Amniotic epithelial cell (primary cell): ENCODE measurements at regions not wholly inside any gene's neighbourhood (a gene's known extent, or its start where the extent isn't known, plus 50 kb on each side); places are given as distances from the start of the nearest gene placed in this dataset.
"Not testable (repeated sequence)": the region's sequence is repeated elsewhere in the genome, so short reads cannot be mapped to it uniquely, and the experiment has no call there.

Experiments
- DNase-seq: peaks from one replicate; pipeline ENCODE4 v3.0.0-alpha.2; 2010; ENCODE audit warnings: low read depth

DNA sequence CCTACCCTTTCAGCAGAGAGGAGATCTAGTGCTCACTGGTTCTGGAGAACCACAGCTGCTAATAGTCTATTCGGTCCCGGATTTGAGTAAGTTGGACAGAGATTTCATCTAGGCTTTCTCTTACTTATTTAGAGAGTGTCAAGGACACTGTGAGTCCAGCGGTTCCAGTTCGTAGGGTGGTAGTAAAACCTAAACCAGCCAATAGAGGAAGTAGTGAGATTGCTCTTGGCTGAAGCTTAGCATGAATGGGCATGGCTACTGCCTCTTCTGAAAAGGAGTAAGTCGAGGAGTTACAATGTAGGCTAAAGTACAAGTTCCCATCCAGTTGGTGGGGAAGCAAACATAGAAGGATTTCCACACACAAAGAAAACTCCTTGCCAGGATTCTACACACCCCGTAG is 109.6 kb upstream of the MOCS2 start:
- DNase-seq, result no peak

DNA sequence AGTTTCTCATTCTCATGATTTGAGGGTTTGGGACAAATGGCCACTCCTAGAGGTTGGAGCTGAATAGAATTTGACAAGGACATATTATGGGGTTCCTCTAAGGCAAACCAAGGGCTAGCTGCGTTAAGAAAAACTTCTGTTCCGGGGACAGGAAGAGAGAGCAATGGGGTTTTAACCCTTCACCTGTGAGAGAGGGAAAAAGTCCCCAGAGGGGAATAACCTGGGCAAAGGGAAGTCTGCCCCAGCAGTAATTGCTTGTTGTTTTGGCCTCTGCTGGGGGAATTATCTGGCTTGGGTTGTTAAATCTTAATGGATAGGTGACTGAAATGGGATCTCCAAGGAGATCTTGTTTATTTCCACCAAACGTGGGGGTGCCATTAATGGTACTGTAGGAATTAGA is 110.1 kb upstream of the MOCS2 start:
- no peak for DNase-seq

- DNase-seq, result no peak
These were observed 124.3 kb upstream of the MOCS2 start for GRCh38 chr5:53233645-53234405.

DNA sequence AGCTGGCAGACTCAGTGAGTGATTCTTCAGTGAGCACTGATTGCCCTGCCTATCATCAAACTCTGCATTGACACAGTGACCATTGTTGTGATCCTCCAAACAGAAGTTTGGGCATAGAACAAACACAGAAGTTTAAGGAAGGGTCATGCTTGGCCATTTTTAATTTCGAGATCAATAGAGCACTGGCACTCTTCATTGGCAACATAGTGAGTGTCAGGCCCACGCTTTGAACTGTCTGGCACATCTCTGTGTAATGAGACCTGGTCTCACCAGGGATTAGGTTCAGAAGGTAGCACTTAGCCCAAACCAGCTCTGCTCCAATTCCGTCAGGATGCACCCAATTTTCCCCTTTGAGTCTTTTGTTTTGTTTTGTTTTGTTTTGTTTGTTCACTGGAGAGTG is 127.1 kb upstream of the MOCS2 start:
- DNase-seq, result no peak

DNA sequence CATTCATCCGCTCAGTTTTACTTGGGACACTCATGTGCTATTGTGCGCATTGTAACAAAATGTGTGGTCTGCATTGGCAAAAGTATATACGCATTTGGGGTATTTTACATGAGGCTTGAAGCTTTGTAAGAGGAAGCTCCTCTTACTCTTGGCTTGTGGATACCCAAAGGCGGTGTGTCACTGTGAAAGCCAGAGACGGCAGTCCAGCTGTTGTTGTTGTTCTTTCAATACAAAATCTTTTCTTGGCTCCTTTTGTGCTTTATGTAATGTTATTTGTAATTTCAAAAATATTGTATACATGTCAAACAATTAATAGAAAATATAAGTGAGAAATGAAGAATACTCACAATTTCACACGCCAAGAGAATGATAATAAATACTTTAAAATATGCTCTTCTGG is 128.3 kb upstream of the MOCS2 start:
- DNase-seq, result no peak

GRCh38 chr5:53239301-53239990 is 129.9 kb upstream of the MOCS2 start:
- no peak for DNase-seq

DNA sequence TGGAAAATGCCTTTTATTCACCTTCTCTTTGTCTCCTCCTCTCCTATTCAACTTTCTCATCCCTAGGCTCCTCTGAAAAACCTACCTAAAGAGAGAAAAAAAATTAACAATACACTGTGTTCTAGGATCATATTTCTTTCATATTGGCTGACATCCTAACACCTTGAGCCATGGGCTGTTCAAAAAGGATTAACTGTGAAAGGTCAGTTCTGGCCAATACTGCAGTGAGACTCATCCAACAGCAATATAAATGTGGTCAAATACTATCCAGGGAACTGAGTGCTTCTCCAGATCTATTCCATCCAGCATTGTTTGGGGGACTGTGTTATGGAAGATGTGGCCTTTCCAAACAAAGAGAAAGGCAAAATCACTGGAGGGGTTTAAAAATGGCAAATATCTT is 131.1 kb upstream of the MOCS2 start:
- DNase-seq, result no peak

- DNase-seq, result no peak
These were observed 132.0 kb upstream of the MOCS2 start for GRCh38 chr5:53241572-53241971.

DNA sequence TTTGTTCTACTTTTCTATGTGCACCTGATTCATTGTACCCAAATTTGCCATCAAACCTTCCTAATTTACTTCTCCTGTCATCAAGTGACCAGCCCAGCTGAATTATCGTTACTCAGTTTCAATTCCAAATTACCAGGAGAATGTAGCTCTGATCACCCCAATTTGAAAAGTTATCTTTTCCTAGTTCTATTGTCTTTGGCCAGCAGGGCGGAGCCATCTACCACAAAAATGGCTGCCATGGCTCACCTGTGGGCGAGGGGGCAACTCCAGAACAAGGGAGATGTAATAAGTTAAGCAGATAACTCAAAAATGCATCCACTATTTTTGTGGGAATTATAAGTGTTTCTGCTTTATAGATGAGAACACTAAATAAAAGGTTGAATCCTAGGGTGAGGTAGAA is 133.8 kb upstream of the MOCS2 start:
- DNase-seq, result no peak

DNA sequence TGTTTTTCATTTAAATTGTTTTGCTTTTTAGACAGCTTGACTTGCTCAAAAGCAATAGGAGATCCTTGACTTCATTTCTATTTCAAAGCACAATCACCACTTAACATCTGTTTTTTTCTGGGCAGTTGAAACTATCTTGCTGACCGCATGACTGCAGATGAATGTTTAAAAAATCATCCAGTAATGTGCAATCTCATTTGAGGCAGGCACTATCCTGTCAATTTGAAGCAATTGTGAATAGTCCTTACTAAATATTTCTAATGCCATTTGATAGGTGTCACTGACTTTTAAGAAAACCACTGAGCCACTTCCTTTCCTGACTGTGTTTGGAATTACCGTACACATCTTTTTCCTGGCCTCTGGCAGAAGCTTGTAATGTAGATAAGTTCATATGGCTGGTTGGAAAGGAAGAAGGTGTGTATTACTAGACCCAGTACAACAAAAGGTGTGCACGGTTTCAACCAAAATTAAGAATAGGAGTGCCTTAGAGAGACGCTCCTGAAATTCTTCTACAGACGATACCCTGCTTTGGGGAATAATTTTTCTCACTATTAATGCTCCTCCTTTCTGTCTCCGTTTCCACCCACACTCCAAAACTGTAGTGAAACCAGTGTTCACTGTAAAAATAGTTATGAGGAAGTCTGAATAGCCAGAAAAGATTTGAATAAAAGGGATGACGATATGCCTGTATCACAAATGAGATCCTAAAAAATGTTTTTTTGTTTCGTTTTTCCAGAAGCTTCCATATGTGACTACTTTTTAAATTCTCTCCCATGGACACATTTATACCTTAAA is 136.7 kb upstream of the MOCS2 start:
- DNase-seq, result peak; percentile 73

GRCh38 chr5:53249529-53250200 is 140.1 kb upstream of the MOCS2 start:
- peak; percentile 94 for DNase-seq

DNA sequence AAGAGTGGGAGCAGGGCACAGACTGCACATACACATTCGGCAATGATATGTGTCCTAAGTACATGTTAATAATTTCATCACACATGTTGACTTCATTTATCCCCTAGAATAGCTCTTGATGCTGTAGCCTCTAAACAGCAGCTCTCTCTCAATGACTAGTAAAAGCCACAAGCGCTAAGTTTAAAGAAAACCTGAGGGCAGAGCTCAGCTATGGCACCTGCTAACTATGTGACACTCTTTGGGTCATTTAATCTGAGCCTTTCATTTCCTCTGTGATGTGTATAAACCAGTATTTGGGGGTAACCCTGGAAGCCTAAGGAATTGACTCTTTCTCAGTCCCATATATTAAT is 140.6 kb upstream of the MOCS2 start:
- no peak for DNase-seq

DNA sequence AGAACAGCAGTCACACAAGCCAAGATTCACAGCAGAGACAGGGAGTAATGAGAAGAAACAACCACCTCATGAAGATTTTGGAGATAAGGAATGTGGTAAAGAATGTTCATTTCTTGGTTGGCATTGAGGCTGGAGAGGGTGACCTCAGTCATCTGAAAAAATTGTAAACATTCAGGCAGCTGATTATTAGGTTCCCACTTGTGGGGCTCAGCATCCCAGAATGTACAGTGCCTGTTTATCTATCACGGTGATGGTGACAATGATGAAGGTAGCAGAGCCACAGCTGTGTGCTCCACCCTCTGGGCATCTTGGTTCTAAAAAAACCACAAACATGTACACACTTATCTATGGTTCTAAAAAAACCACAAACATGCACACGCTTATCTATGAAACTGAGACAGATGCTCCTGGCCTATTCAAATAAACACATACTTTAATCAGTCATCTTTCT is 143.9 kb upstream of the MOCS2 start:
- DNase-seq, result peak; percentile 95

DNA sequence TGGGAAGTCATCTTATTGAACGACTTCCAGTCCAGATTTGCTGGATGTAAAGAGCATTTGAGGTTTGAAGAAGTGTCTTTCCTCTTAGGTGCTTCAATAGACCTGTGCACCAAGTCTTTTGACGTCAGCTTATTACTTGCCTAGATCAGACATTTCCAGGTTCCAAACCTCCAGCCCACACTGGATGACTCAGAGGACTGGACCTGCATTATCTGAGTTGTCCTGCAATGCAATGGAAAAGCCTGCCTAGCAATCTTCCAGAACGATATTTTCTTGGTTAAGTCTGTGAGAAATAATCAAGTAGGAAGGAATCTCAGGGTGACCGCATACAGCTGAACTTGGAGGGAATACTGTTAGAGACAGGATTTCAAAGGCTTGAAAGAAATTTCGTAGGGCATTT is 147.2 kb upstream of the MOCS2 start:
- peak; percentile 96 for DNase-seq

DNA sequence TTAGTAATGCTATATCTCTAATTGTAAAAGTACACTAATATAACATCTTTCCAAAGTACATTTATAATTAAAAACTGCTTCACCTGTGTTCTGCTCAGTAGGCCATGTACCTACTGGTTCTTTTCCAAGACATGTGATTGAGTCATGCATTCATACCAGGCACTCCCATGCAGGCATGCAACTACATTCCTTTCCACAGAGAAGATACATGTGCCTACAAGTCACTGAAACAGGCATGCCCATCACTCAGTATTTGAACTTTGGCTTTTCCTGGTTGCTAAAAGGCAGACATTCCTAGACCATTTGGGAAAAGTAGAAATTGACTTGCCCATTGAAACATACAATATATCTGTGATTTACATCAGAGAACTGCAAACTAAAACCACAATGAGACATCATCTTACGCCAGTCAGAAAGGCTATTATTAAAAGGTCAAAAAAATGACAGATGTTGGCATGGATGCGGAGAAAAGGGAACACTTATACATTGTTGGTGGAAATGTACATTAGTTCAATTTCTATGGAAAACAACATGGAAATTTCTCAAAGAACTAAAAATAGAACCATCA is 148.3 kb upstream of the MOCS2 start:
- peak; percentile 48 for DNase-seq

- DNase-seq, result no peak
These were observed 149.6 kb upstream of the MOCS2 start for GRCh38 chr5:53259176-53259575.

DNA sequence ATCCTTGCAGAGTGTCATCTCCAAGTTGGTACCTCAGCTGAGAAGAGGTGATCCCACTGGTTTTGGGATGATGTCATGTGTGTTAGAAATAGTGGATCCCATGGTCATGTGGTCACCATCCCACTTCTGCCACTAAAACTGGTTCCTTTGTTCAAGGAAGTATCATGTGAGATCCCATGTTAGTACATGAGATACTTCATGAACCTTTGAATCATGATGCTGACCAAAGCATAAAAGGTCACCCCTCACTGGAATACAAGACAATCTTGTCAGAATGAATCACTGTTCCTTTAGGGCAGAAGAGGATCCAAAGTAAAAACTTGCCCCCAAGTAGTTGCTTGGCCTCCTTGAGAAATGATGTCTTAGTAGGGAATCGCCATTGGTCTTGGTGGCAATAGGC is 150.9 kb upstream of the MOCS2 start:
- DNase-seq, result no peak

- DNase-seq, result no peak
These were observed 151.7 kb upstream of the MOCS2 start for GRCh38 chr5:53261245-53261644.

GRCh38 chr5:53262348-53262970 is 152.9 kb upstream of the MOCS2 start:
- DNase-seq, result peak; percentile 51

- peak; percentile 62 for DNase-seq
These were observed 153.6 kb upstream of the MOCS2 start for GRCh38 chr5:53263151-53263550.

- DNase-seq, result no peak
These were observed 155.5 kb upstream of the MOCS2 start for GRCh38 chr5:53265043-53265442.

- DNase-seq, result not testable (repeated sequence)
These were observed 158.7 kb upstream of the MOCS2 start for GRCh38 chr5:53268241-53268640.
